HG02884 (cell line): ENCODE measurements at regions not wholly inside any gene's neighbourhood (a gene's known extent, or its start where the extent isn't known, plus 50 kb on each side); places are given as distances from the start of the nearest gene placed in this dataset.

Source experiments
- ATAC-seq: cut with Tn5 transposase; IDR thresholded peaks from one replicate; pipeline ENCODE4 v1.9.1; 2021; ENCODE audit warnings: mild to moderate bottlenecking, moderate library complexity; ENCODE audit not compliant: unreplicated experiment

- no peak for ATAC-seq
Observed at GRCh38 chr1:30489737-30490389, 233.5 kb downstream of the MATN1 start.

DNA sequence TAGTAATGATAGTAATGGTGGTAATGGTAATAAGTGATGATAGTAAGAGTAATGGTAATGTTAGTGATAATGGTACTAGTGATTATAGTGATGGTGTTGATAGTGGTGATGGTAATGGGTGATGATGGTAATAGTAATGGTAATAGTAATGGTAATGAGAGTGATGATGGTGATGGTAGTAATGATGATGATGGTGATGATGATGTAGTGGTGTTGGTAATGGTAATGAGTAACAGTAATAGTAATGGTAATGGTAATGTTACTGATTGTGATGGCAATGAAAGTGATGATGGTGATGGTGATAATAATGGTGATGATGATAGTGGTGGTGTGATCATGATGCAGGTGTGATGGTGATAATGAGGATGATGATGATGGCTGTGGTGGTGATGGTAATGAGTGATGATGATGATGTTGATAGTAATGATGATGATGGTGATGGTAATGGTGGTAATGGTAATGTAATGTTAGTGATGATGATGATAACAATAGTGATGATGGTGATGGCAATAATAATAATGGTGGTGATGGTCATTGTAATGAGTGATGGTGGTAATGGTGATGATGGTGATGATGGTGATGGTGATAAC lies 235.0 kb downstream of the MATN1 start:
- ATAC-seq: no peak

DNA sequence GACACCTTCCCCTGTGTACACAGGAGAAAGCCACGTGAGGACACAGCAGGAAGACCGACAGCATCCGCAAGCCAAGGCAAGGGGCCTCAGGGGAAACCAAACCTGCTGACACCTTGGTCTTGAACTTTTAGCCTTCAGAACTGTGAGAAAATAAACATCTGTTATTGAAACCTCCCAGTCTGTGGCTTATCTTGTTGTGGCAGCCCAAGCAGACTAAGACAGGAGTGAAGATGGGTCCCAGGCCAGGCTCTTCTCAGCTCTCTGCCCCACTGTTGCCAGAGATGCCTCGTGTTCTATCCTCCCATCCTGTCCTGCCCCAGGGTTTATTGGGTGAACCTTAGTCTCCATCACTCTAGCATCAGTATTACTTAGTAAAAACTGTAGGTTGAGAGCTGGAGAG lies 236.3 kb downstream of the MATN1 start:
- ATAC-seq: no peak

- ATAC-seq: no peak
Observed at GRCh38 chr1:30485072-30485471, 238.3 kb downstream of the MATN1 start.

GRCh38 chr1:30484668-30485067 lies 238.7 kb downstream of the MATN1 start:
- no peak for ATAC-seq

GRCh38 chr1:30479575-30479974 lies 243.8 kb downstream of the MATN1 start:
- no peak for ATAC-seq

DNA sequence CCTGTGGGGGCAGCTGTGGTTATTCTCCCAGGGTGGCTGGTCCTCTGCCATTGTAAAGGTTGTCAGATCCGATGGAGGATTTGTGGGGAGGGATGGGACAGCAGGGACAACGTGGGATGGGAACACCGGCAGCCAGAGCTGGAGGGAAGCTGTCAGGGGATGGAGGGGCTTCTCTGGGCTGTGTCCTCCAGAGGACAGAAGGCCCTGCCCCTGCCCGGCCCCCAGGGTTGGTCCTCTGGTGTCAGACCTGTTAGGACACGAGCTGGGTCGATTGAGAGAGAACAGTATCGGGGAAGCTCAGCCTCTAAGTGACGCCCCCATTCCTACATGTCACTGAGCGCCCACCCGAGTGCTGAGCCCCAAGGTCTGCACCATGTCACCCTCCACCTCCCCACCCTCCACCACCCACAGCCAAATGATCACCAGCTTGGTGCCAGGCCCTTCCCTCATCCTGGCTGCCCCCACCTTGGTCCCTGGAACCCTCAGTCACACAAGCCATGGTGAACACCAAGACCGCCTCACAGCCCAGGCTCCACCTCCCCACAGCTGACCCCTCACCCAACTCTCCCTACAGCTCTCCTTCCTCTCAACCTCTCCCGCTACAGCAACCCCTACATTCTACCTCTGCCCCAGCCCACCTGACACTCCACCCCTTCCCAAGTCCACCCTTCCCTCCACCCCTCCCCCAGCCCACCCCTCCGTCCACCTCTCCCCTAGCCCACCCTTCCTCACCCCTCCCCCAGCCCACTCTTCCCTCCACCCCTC lies 244.4 kb downstream of the MATN1 start:
- ATAC-seq: no peak

GRCh38 chr1:30478283-30478682 lies 245.1 kb downstream of the MATN1 start:
- no peak for ATAC-seq

DNA sequence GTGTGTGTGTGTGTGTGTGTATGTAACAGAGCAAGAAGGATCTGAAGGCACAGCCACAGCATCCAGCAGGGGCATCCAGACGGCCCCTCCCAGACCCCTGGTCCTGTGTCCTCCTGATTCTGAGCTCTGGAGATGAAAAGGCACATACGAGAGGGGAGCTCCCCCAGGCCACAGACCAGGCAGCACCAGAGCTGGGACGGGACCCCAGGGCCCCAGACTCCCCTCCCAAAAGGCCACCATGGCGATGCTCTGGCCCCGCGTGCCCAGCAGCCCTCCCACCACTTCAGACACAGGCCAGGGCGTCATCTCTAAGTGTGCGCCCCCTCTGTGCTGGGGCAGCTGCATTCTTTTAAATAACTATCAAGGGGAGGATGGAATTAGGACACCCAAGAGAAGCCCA lies 245.8 kb downstream of the MATN1 start:
- no peak for ATAC-seq

DNA sequence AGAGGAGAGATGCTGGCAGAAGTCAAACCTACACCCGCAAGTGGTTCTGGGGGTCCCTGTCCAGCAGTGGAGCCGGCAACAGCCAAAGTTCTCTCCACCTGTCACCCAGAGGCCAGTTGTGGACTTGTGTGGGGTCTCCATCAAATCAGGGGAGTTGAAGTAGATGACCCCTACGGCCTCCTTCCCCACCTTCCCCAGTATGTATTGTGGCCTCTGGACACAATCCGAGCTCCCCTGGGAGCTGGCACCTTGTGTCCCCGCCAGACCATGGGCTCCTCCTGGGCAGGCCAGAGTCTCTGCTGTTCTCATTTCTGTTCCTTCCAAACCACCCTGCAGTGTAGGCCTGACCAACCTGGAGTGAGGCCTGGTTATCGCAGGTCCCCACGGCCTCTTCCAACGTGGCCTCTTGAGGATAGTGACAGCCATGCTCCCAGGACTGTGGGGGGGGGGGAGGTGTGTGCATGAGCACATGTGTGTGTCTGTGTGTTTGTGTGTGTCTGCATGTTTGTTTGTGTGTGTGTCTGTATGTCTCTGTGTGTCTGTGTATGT lies 246.4 kb downstream of the MATN1 start:
- ATAC-seq: no peak

DNA sequence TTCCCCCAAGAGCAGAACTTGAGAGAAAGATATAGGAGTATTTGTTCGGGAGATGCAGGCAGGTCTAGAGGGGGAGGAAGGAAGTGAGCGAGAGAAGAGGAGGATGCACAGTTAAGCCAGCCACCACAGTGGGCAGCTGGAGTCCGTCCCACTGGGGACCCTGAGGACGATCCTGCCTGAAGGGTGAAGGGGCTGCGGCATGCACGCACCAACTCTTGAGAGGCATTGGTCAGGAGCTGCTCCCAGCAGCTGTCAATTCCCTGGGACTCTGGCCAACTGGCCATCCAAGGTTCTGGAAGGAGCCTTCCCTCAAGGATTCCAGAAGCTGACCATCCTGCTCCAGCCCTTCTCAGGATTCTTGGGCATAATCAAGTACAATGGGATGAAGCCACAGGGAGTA lies 246.9 kb downstream of the MATN1 start:
- ATAC-seq: no peak

- ATAC-seq: no peak
Observed at GRCh38 chr1:30475966-30476365, 247.4 kb downstream of the MATN1 start.

DNA sequence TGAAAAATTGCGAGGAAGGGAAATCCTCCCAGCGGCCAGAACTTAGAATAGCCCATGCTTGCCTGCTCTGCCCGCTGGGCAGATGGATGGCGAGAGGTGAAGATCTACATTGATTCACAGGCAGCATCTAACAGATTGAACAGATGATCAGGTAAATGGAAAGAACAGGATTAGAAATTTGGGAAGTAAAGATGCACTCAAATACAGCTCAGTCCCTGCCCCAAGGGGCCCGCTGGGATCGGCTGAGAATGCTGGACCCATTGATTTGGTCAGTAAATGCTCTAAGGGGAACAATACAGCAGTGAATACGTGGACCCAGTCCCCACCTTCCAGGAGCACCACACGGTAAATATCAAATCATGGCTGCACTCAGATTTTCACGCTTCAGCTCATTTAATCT lies 248.2 kb downstream of the MATN1 start:
- no peak for ATAC-seq

DNA sequence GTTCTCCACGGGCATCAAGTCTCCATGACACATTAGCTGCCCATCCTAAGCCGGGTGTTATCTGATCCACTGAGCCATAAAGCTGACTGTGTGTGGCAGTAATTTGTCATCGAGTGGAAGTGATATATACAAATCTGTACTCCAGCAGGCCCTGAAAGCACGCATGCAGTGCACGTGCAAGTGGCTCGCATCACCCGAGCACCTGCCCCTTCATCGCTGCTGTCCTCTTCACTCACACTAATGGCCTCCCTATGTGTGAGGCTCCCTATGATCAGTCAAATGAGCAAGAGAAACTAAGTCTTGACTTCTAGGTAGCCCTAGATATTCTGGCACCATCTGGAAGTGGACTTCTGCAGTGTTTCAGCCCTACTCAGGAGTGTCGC lies 248.6 kb downstream of the MATN1 start:
- no peak for ATAC-seq

DNA sequence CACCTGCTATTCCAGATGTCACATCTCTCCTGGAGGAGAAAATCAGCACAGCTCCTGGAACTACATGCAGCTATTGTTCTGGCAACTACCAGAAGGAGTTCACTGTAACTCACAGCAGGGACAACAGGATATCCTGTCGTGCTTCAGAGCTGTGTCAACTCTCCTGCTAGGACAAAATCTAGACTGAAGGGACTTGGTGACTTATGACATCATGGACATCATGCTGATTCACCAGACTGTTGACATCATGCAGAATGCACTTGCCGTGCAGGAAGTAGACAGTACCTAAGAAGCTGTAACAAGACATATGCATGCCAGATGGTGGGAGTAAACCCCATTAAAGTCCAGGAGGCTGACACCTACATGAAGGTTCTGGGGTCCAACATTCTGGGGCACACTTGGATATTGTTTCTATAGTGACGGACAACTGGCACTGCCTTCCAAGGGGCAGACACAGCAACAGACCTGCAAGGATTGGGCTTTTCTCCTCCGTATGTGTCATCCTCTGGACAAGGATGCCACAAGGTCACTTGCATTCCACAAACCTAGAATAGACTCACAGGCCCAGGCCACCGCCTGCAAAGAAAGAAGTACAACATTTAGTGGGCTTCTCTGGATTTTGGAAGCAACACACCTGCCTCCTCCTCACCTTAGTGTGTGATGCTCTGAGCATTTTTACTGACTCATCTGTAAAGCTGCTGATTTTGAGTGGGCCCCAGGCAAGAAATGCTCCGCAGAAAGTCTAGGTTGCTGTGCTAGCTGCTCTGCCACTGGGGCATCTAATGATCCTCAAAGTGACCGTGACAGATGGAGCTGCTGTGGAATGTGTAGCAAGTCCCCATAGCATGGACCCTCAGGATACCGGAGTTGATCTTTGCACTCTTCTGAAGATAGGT lies 249.2 kb downstream of the MATN1 start:
- ATAC-seq: no peak

- no peak for ATAC-seq
Observed at GRCh38 chr1:30472526-30472925, 250.9 kb downstream of the MATN1 start.

DNA sequence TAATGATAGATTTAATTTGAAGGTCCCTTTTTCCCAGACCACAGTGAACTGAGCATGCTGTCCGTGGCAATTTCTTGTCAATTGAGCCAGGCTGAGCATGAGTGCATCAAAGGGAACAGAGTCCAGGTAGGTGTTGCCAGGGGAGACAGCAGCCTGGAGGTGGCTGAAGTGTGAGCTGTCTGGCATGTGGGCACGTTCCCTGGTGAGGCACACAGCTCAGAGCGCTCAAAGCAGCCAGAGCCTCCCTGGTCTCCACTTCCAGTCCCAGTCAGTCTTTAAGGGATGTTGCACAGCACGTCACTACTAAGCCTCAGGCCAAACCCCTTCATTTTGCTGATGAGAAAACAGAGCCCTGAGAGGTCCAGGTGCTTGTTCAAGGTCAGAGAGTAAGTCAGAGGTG lies 251.4 kb downstream of the MATN1 start:
- ATAC-seq: no peak

DNA sequence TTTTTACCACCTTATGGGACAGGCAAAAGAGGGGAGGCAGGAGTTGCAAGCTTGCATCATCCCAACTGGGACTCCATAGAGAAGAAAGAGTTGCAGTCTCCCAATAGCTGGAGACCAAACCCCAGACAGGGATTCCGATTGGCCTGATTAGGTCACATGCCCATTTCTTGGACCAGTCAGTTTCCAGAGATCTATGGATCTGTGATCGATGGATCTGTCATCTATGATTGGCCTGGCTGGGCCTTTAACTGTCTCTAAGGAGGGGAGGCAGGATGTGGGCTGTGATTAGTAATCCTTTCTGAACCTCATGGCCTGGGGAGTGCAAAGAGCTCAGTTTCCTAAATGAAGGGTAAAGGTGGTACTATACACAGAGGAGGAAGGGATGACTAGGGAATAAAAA lies 252.1 kb downstream of the MATN1 start:
- ATAC-seq: no peak

- ATAC-seq: no peak
Observed at GRCh38 chr1:30469426-30469825, 254.0 kb downstream of the MATN1 start.

DNA sequence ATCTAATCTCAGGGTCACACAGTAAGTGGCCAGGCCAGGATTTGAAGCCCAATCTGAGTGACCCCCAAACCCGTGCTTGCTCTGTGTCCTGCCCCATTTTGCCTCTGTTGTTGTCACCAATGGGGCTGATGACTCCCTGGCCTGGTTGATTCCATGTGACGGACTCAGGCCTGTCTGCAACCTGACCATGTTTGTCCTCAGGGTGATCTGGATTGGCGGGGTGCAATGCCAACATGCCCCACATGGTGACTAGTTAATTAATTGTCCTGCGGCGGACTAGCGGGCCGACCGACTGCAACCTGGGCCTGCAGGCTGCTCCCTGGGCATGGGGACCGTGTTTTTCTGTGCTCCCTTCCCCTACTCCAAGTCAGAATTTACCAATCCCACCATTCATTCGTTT lies 256.3 kb downstream of the MATN1 start:
- no peak for ATAC-seq

- no peak for ATAC-seq
Observed at GRCh38 chr1:30466610-30467009, 256.8 kb downstream of the MATN1 start.
